GM12872 (cell line): ENCODE measurements at regions not wholly inside any gene's neighbourhood (a gene's known extent, or its start where the extent isn't known, plus 50 kb on each side); places are given as distances from the start of the nearest gene placed in this dataset.

Experiments used
- TF ChIP-seq, protein P1 (sequence below): IDR thresholded peaks from 3 replicates; pipeline ENCODE4 v1.5.1; 2011; ENCODE audit warnings: low read depth, mild to moderate bottlenecking, low read length, moderate library complexity; ENCODE audit not compliant: insufficient read depth

DNA sequence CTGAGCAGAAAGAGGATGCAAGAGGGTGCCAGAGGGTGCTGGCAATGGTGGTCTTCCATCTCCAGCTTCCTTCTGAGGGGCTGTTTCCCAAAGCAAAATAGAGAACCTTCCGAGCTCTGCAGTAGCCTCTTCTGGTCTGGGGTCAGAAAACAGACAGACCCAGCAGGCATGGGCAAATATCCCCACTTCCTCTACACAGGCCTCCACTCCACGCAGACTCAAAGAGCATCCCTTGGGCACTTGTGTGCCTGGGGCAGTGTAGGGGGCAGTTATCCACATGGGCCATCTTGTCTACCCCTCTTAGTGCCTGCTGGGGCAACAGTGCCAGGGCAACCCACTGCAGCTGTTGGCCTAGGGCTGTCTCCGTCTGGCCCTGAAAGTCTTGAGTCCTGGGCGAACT is 231.9 kb downstream of the TTC8 start:
- TF ChIP-seq, protein P1, sequence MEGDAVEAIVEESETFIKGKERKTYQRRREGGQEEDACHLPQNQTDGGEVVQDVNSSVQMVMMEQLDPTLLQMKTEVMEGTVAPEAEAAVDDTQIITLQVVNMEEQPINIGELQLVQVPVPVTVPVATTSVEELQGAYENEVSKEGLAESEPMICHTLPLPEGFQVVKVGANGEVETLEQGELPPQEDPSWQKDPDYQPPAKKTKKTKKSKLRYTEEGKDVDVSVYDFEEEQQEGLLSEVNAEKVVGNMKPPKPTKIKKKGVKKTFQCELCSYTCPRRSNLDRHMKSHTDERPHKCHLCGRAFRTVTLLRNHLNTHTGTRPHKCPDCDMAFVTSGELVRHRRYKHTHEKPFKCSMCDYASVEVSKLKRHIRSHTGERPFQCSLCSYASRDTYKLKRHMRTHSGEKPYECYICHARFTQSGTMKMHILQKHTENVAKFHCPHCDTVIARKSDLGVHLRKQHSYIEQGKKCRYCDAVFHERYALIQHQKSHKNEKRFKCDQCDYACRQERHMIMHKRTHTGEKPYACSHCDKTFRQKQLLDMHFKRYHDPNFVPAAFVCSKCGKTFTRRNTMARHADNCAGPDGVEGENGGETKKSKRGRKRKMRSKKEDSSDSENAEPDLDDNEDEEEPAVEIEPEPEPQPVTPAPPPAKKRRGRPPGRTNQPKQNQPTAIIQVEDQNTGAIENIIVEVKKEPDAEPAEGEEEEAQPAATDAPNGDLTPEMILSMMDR, result no peak

GRCh38 chr14:89058697-89059096 is 234.2 kb downstream of the TTC8 start:
- TF ChIP-seq, protein P1, result no peak

DNA sequence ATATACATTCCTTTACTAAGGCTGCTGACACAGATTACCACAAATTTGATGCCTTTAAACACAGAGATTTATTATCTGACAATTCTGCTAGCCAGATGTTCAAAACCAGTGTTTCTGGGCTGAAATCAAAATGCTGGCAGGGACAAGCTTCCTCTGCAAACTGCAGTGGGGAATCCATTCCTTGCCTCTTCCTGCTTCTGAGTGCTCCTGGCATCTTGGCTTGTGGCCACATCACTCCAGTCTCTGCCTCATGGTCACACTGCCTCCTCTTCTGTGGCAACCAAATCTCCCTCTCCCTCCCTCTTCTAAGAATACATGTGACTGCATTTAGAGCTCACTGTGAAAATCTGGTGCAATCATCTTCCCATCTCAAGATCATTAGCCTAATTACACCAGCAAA is 235.7 kb downstream of the TTC8 start:
- TF ChIP-seq, protein P1, result no peak

DNA sequence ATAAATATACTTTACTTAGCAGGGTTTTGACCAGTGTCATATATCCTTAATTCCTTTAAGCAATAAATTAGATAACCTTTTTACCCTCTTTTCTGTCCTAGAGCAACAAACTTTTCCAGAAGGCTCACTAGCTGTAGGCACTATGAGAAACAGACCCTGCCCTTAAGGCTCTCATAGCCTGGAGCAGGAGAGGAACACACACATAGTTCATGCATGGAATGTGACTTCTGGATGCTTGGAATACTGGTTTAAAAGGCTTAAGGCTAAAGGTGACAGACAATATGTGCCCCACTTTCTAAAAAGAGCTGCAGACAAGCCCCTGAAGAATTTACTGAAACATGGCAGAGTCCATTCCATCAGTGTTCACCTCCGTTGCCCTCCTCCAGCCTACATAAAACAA is 237.2 kb downstream of the TTC8 start:
- TF ChIP-seq, protein P1, result no peak

DNA sequence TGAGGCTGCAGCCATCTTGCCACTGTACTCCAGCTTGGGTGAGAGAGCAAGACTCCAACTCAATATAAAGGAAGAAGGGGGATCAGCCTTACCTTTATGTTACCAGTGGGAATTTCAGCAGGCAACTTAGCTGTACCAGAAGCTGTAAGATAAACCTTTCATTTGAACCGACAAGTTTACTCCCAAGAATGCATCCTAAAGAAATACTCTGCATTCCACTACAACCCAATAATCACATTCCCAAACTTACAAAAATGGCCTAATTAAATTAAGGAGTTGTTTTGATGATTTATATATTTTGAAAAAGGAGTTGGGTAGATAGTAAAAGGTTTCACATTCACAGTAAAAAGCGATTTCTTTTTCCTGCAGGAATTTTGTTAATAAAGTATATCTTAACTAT is 241.4 kb downstream of the TTC8 start:
- TF ChIP-seq, protein P1, result no peak

- TF ChIP-seq, protein P1, result no peak
These were observed 243.0 kb downstream of the TTC8 start for GRCh38 chr14:89067293-89067972.

DNA sequence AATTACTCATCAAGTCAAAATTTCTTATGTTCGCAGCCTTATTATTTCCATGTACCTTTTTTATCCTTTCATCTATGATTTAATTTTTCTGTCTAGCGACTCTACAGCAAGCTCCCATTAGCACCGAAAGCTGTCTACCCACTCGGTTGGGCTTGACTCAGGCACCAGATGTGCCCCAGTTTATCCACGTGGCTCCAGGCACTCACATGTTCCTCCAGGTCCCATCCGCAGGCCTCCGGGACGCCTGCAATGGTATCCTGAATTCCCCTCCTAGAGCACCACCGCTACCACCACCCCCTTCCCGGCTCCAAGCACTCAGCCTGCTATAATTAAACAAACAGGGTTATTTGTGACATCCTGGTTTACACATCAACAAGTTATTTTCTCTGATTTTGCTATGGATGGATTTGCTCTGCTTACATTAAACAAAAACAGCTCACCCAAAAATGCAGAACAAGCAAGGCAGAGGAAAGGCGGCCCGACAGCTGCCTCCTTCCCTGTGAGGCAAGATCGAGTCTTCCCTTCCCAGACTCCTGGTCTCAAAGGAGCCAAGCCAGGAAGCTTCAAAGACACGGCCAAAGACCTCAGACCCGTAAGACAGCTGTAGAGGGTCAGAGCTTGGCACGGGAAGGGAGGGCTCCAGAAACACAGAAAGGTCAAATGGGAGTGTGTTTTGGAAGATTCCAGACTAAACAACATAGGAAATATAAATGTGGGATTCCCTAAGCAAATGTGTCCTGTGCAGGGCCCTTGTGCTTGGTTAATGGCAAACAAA is 253.8 kb downstream of the TTC8 start:
- TF ChIP-seq, protein P1, result no peak
